NT2/D1 (cell line): ENCODE measurements at regions not wholly inside any gene's neighbourhood (a gene's known extent, or its start where the extent isn't known, plus 50 kb on each side); places are given as distances from the start of the nearest gene placed in this dataset.

Experiments used
- SUZ12 ChIP-seq: IDR thresholded peaks from 2 replicates; pipeline ENCODE4 v1.6.1; 2011; ENCODE audit not compliant: insufficient read length, insufficient read depth; ENCODE audit errors: extremely low read depth
- YY1 ChIP-seq: IDR thresholded peaks from 2 replicates; pipeline ENCODE4 v1.6.1; 2011; ENCODE audit not compliant: insufficient read length, insufficient read depth
- ZNF274 ChIP-seq: IDR thresholded peaks from 2 replicates; pipeline ENCODE4 v1.6.1; 2011; ENCODE audit warnings: mild to moderate bottlenecking, low read depth, low read length

GRCh38 chr2:67320861-67321587 lies 76.1 kb upstream of the ETAA1 start:
- TF ChIP-seq ZNF274 (no peak), YY1 (no peak), SUZ12 (no peak)
